OCI-LY3 (cell line): ENCODE measurements at regions not wholly inside any gene's neighbourhood (a gene's known extent, or its start where the extent isn't known, plus 50 kb on each side); places are given as distances from the start of the nearest gene placed in this dataset.

ENCODE experiments used
- EZH2phosphoT487 ChIP-seq: fragments of 200-600 bp; shearing (Covaris generic); IDR thresholded peaks from 2 replicates; pipeline ENCODE4 v1.6.1; 2018; ENCODE audit warnings: antibody characterized with exemption, mixed run types, low read depth
- TF ChIP-seq, protein P1 (sequence below): fragments of 200-600, 300-600 bp; sonication (generic); IDR thresholded peaks from 2 replicates; pipeline ENCODE4 v1.5.1; 2014; ENCODE audit warnings: antibody characterized with exemption, low read length, low read depth

DNA sequence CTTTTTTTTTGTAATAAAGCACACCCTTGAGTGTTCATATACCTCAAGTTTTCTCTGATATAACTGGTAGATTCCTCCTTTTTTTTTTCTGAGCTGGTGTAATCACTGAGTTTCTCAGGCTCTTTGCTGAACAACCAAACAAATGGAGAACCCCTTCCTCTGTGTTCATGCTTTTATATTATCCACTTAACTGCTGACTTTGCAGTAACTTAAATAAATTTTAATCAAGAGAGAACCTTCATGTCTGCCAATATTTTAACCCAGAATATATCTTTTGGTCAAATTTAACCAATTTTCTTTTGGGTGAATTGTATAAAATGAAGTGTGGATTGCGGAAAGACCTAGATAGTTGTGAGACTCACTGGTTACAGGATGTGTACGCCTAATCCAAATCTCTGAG lies 833.0 kb upstream of the COX7C start:
- TF ChIP-seq, protein P1, sequence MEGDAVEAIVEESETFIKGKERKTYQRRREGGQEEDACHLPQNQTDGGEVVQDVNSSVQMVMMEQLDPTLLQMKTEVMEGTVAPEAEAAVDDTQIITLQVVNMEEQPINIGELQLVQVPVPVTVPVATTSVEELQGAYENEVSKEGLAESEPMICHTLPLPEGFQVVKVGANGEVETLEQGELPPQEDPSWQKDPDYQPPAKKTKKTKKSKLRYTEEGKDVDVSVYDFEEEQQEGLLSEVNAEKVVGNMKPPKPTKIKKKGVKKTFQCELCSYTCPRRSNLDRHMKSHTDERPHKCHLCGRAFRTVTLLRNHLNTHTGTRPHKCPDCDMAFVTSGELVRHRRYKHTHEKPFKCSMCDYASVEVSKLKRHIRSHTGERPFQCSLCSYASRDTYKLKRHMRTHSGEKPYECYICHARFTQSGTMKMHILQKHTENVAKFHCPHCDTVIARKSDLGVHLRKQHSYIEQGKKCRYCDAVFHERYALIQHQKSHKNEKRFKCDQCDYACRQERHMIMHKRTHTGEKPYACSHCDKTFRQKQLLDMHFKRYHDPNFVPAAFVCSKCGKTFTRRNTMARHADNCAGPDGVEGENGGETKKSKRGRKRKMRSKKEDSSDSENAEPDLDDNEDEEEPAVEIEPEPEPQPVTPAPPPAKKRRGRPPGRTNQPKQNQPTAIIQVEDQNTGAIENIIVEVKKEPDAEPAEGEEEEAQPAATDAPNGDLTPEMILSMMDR = no peak
- no peak for TF ChIP-seq EZH2phosphoT487
